Lung microvascular endothelial cell (primary cell): ENCODE measurements at regions not wholly inside any gene's neighbourhood (a gene's known extent, or its start where the extent isn't known, plus 50 kb on each side); places are given as distances from the start of the nearest gene placed in this dataset.

Experiments used
- DNase-seq, 2 donors: peaks; one replicate each; pipeline versions ENCODE4 v3.0.0 to v3.0.0-alpha.2; 2010; ENCODE audit warnings: low read depth in 2 of 2

- DNase-seq: no peak
Observed at GRCh38 chr11:134522782-134523570, 110.9 kb upstream of the B3GAT1 start.

GRCh38 chr11:134521452-134522289 lies 109.6 kb upstream of the B3GAT1 start:
- DNase-seq: no peak

GRCh38 chr11:134521001-134521400 lies 109.0 kb upstream of the B3GAT1 start:
- DNase-seq: no peak

- DNase-seq: no peak
Observed at GRCh38 chr11:134519788-134520187, 107.7 kb upstream of the B3GAT1 start.

- DNase-seq: no peak
Observed at GRCh38 chr11:134519390-134519750, 107.3 kb upstream of the B3GAT1 start.

- DNase-seq: no peak
Observed at GRCh38 chr11:134518616-134519389, 106.8 kb upstream of the B3GAT1 start.

- DNase-seq: no peak
Observed at GRCh38 chr11:134517621-134518293, 105.7 kb upstream of the B3GAT1 start.

GRCh38 chr11:134517115-134517514 lies 105.1 kb upstream of the B3GAT1 start:
- no peak for DNase-seq

- no peak for DNase-seq
Observed at GRCh38 chr11:134516529-134516928, 104.5 kb upstream of the B3GAT1 start.

- no peak for DNase-seq
Observed at GRCh38 chr11:134515081-134515960, 103.3 kb upstream of the B3GAT1 start.

- no peak for DNase-seq
Observed at GRCh38 chr11:134514354-134514951, 102.4 kb upstream of the B3GAT1 start.

- no peak for DNase-seq
Observed at GRCh38 chr11:134513585-134514120, 101.6 kb upstream of the B3GAT1 start.

GRCh38 chr11:134512571-134513538 lies 100.8 kb upstream of the B3GAT1 start:
- DNase-seq: no peak

- DNase-seq: no peak
Observed at GRCh38 chr11:134512061-134512460, 100.0 kb upstream of the B3GAT1 start.

- no peak for DNase-seq
Observed at GRCh38 chr11:134511255-134511654, 99.2 kb upstream of the B3GAT1 start.

GRCh38 chr11:134510233-134511040 lies 98.4 kb upstream of the B3GAT1 start:
- DNase-seq: no peak

- DNase-seq: no peak
Observed at GRCh38 chr11:134509381-134510232, 97.6 kb upstream of the B3GAT1 start.
